Mammary epithelial cell (primary cell): ENCODE measurements at regions not wholly inside any gene's neighbourhood (a gene's known extent, or its start where the extent isn't known, plus 50 kb on each side); places are given as distances from the start of the nearest gene placed in this dataset.

ENCODE experiments used
- CTCF ChIP-seq, 2 donors: IDR thresholded peaks in 1 of 2; conservative IDR thresholded peaks in 1 of 2; 2 replicates each; pipeline ENCODE4 v1.5.1; 2011 to 2012; ENCODE audit warnings: inconsistent platforms in 2 of 2, low read length in 2 of 2, mild to moderate bottlenecking in 2 of 2, control low read depth in 1 of 2, low read depth in 1 of 2; ENCODE audit not compliant: insufficient read depth in 1 of 2; ENCODE audit errors: extremely low read depth in 1 of 2
- EZH2 ChIP-seq: IDR thresholded peaks from 2 replicates; pipeline ENCODE4 v1.6.1; 2012; ENCODE audit warnings: low read length, inconsistent platforms, borderline replicate concordance

GRCh38 chr10:3914733-3915132 is 129.7 kb upstream of the KLF6 start:
- TF ChIP-seq CTCF (conservative IDR thresholded peaks at IDR 0.05 in 1 of 2, IDR thresholded peaks at IDR 0.05 in 1 of 2; ENCODE audit: extremely low read depth in 1 of 2, insufficient read depth in 1 of 2, low read depth in 1 of 2, low read length in 2 of 2), result no peak
- TF ChIP-seq EZH2, result no peak
